ENCODE measurements at regions not wholly inside any gene's neighbourhood (a gene's known extent, or its start where the extent isn't known, plus 50 kb on each side); places are given as distances from the start of the nearest gene placed in this dataset.

DNA sequence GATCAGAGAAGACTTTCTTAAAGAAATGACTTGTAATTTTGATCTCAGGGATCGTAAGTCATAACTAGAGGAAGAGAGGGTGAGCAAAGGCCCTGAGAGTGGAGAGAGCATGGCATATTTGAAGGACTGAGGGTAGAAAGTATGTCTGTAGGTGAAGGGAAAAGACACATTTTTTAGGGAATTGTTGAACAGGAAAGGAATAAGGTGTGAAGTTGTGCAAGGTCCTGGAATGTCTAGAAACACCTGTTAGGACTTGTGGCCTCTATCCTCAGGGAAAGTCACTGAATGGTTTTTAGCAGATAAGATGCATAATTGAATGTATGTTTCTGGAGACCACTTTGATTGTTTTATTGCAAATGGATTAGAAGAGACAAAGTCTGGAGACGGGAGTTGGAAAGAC is 62.5 kb upstream of the ACTR3 start:
- POLR2A ChIA-PET (ENCODE audit: unreplicated experiment): no interaction called here
- no peak overlapping the region for H2BK120ac ChIP-seq (ENCODE audit: low read depth, low read length)
- no peak overlapping the region for H2AFZ ChIP-seq (replicated peaks; ENCODE audit: low read length, poor library complexity)
- DNase-seq (no peak), ATAC-seq (ENCODE audit: low read depth) (no peak)
- H3K56ac ChIP-seq (ENCODE audit: extremely low read depth, insufficient read depth, low read length): no peak overlapping the region
- no peak overlapping the region for H4K5ac ChIP-seq (ENCODE audit: low read depth, low read length)
- H3K27ac ChIP-seq (ENCODE audit: insufficient read depth, low read length): no peak overlapping the region
- H3K9me3 ChIP-seq (ENCODE audit: control insufficient read depth, insufficient read depth, low read length): no peaks in the 10 kb centered on the region
- no peak overlapping the region for H2AK9ac ChIP-seq (replicated peaks; ENCODE audit: low read depth, low read length, poor library complexity)
- no peak overlapping the region for H3K4ac ChIP-seq (ENCODE audit: low read depth, low read length)
- BruUV-seq (replicated peaks): no TSS peak
- H3K4me1 ChIP-seq (ENCODE audit: control insufficient read depth, insufficient read depth, low read length): peaks cover 2% of the 10 kb centered on the region; the same call in 1 of the 2 replicates
- no peak overlapping the region for H3K14ac ChIP-seq (replicated peaks; ENCODE audit: low read depth, low read length)
- no peak overlapping the region for H2BK5ac ChIP-seq (ENCODE audit: low read depth, low read length, poor library complexity, severe bottlenecking)
- dilution Hi-C loops (cut with HindIII; ENCODE audit: low sequenced_read_pairs, unreplicated experiment): no loop called here
- H4K91ac ChIP-seq (ENCODE audit: insufficient read depth, low read depth, low read length): no peak overlapping the region
- H3K23ac ChIP-seq (ENCODE audit: low read depth, low read length): no peak overlapping the region
- CTCF ChIA-PET: no interaction called here
- H3K4me2 ChIP-seq (ENCODE audit: low read depth, low read length): no peak overlapping the region
- no peak overlapping the region for H4K8ac ChIP-seq (ENCODE audit: low read depth in 2 of 2, low read length in 2 of 2)
- intact Hi-C loops (cut with micrococcal nuclease): no loop called here
- H2AK5ac ChIP-seq (ENCODE audit: low read depth, low read length): no peak overlapping the region
- no peaks in the 10 kb centered on the region for H3K79me1 ChIP-seq (ENCODE audit: low read depth in 1 of 2, low read length in 2 of 2)
- no peak overlapping the region for H2BK15ac ChIP-seq (ENCODE audit: low read depth, low read length)
- no peak overlapping the region for H3K4me3 ChIP-seq (ENCODE audit: insufficient read depth, low read depth, low read length)
- no peak overlapping the region for H3K18ac ChIP-seq (ENCODE audit: low read depth, low read length)
- H3K9me1 ChIP-seq (ENCODE audit: insufficient read depth, low read length): 0 out of 2 replicates have a peak, but pooled peaks cover 3% of the 10 kb centered on the region
- in situ Hi-C loops (cut with MboI; ENCODE audit: low sequenced_read_pairs): no loop called here
- no peak overlapping the region for H3K9ac ChIP-seq (ENCODE audit: low read depth, low read length)
- no peaks in the 10 kb centered on the region for H4K20me1 ChIP-seq (ENCODE audit: insufficient read depth, low read length)
- H3K27me3 ChIP-seq (ENCODE audit: control insufficient read depth, insufficient read depth, low read length): no peaks in the 10 kb centered on the region
- TF ChIP-seq RCOR1 (IDR thresholded peaks at IDR 0.05; ENCODE audit: insufficient replicate concordance, low read length): no peak
- no peak for TF ChIP-seq RFX5 (IDR thresholded peaks at IDR 0.05; ENCODE audit: low read depth, low read length)
- no peak for TF ChIP-seq RAD21 (IDR thresholded peaks at IDR 0.05; ENCODE audit: low read length)
- TF ChIP-seq, protein P1, sequence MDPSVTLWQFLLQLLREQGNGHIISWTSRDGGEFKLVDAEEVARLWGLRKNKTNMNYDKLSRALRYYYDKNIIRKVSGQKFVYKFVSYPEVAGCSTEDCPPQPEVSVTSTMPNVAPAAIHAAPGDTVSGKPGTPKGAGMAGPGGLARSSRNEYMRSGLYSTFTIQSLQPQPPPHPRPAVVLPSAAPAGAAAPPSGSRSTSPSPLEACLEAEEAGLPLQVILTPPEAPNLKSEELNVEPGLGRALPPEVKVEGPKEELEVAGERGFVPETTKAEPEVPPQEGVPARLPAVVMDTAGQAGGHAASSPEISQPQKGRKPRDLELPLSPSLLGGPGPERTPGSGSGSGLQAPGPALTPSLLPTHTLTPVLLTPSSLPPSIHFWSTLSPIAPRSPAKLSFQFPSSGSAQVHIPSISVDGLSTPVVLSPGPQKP (IDR thresholded peaks at IDR 0.05; ENCODE audit: borderline replicate concordance, low read depth, low read length): no peak
- TF ChIP-seq CHD1 (IDR thresholded peaks at IDR 0.05; ENCODE audit: low read depth, low read length): no peak
- no peak for TF ChIP-seq POLR2A (IDR thresholded peaks at IDR 0.05; ENCODE audit: low read depth, low read length)
- 76% methylated on average over 2 of the region's 2 CpGs; no CpG with 5 or more reads in 1 of the 2 experiments for WGBS, 2 experiments (ENCODE audit: extremely low coverage in 2 of 2, insufficient read length in 1 of 2)
- H2BK20ac ChIP-seq (ENCODE audit: low read depth, low read length): no peak overlapping the region
- H3K36me3 ChIP-seq (ENCODE audit: control insufficient read depth, insufficient read depth, low read length): no peaks in the 10 kb centered on the region
